ENCODE measurements at regions not wholly inside any gene's neighbourhood (a gene's known extent, or its start where the extent isn't known, plus 50 kb on each side); places are given as distances from the start of the nearest gene placed in this dataset.

DNA sequence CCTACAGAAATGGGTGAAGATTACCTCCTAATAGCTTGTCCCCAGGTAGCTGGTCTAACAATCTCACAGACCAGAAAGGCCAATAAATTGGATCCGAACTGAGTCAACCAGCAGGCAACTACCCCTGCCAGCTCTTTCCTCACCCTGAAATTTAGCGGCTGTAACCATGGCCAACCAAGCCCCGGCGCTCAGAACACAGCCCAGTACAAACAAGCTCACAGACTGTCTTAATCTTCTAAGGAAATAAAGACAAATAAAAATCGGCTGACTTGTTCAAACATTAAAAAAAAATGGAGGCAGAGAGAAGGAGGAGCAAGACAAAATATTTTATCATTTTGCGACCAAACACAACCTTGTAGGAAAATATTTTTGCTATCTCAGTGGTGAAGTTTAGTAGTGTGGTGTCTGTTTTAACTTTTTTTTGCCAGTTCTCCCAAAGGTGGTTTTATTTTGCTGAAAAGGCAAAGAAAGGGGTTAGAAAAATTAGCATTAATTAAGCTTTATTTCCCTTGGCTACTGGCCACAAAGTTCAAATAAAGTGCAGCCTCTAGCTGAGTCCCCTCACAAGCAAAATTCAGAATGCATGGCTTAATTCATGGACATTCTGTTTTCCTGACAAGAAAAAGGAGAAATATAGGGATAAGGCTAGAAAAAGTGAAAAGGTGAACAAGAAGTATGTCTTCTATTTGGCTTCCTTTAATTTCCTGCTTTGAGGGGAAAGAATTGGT is 313.0 kb upstream of the NPVF start:
- no peak overlapping the region for H3K27ac ChIP-seq (ENCODE audit: low read depth, low read length)
- H3K9me3 ChIP-seq (ENCODE audit: control insufficient read depth, insufficient read depth, low read length) = no peaks in the 10 kb centered on the region
- no peak overlapping the region for H3K4me3 ChIP-seq (ENCODE audit: low read depth, low read length)
- ChIA-PET CTCF (interaction anchor here (0.6 kb wide), 2 partner anchors 24 to 1753 kb away, joined by 3 read pairs; no protein-coding TSS in a partner anchor), POLR2A (no interaction called here)
- no peak for DNase-seq (ENCODE audit: low read depth, low spot score)
- no peaks in the 10 kb centered on the region for H3K27me3 ChIP-seq (ENCODE audit: control insufficient read depth, insufficient read depth, low read length)
- TF ChIP-seq, protein P1, sequence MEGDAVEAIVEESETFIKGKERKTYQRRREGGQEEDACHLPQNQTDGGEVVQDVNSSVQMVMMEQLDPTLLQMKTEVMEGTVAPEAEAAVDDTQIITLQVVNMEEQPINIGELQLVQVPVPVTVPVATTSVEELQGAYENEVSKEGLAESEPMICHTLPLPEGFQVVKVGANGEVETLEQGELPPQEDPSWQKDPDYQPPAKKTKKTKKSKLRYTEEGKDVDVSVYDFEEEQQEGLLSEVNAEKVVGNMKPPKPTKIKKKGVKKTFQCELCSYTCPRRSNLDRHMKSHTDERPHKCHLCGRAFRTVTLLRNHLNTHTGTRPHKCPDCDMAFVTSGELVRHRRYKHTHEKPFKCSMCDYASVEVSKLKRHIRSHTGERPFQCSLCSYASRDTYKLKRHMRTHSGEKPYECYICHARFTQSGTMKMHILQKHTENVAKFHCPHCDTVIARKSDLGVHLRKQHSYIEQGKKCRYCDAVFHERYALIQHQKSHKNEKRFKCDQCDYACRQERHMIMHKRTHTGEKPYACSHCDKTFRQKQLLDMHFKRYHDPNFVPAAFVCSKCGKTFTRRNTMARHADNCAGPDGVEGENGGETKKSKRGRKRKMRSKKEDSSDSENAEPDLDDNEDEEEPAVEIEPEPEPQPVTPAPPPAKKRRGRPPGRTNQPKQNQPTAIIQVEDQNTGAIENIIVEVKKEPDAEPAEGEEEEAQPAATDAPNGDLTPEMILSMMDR (IDR thresholded peaks at IDR 0.05; ENCODE audit: low read depth, low read length) = no peak

DNA sequence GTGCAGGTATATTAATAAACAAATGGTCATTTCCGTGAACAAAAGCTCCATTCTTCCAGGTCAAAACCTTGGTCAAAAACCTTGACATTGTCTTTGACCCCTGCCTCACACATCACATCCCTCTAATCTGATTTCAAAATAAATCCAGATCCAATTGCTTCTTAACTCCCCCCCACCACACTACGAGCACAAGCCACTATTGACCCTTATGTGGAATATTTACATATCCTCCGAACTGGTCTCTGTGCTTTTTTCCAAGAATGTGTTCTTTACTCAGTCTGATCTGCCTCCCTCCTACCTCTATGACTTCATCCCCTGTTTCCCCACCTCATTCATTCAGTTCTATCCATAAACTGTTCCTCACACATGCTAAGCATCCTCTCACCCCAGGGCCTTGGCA is 313.6 kb upstream of the NPVF start:
- H3K27me3 ChIP-seq (ENCODE audit: control insufficient read depth, insufficient read depth, low read length) = no peaks in the 10 kb centered on the region
- no peak overlapping the region for H3K27ac ChIP-seq (ENCODE audit: low read depth, low read length)
- CTCF ChIA-PET = interaction anchor here (0.6 kb wide), 1 partner anchor 24 kb away, joined by 3 read pairs; no protein-coding TSS in a partner anchor
- TF ChIP-seq, protein P1 (IDR thresholded peaks at IDR 0.05; ENCODE audit: low read depth, low read length) = no peak
- H3K4me3 ChIP-seq (ENCODE audit: low read depth, low read length) = no peak overlapping the region
- POLR2A ChIA-PET = no interaction called here
- H3K9me3 ChIP-seq (ENCODE audit: control insufficient read depth, insufficient read depth, low read length) = no peaks in the 10 kb centered on the region
- no peak for DNase-seq (ENCODE audit: low read depth, low spot score)

DNA sequence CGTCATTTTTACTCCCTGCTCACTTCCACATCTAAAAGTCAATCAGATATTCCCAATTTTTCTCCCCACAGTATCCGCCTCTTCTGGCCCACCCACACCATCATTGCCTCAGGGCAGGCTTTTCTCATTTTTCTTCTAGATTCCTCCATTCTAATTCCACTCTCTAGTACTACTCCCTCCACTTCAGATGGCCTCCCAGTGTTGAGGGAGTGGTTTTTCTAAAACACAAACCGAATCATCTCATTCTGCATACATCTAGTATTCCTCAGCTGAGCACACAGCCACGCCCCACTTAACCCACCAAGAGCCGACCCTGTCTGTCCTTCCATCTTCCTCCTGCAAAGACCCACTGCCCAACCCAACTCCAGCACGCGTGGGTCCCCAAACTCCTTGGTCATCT is 314.9 kb upstream of the NPVF start:
- TF ChIP-seq, protein P1 (IDR thresholded peaks at IDR 0.05; ENCODE audit: low read depth, low read length) = no peak
- POLR2A ChIA-PET = no interaction called here

DNA sequence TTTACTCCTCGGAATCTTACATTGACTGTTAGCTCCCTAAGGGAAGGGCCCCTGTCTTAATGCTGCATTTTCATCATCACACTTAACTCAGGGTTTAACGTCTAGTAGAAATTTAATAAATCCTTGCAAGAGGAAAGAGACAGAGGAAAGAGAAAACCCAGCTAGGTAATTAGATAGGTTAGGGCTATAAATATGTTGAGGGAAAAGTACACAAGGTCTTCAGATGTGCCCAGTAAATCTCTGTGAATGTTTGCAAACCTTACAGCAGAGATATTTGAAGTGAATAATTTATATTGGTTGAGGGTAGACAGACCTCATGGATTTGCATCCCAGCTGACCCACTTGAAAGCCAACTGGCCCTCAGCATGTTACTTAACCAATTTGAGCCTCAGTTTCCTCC is 315.5 kb upstream of the NPVF start:
- Histone ChIP-seq H3K9me3 (ENCODE audit: control insufficient read depth, insufficient read depth, low read length) (no peaks in the 10 kb centered on the region), H3K27me3 (ENCODE audit: control insufficient read depth, insufficient read depth, low read length) (no peaks in the 10 kb centered on the region), H3K27ac (ENCODE audit: low read depth, low read length) (no peak overlapping the region), H3K4me3 (ENCODE audit: low read depth, low read length) (no peak overlapping the region)
- POLR2A ChIA-PET = no interaction called here
- DNase-seq (ENCODE audit: low read depth, low spot score) = no peak
- CTCF ChIA-PET = no interaction called here
- TF ChIP-seq, protein P1 (IDR thresholded peaks at IDR 0.05; ENCODE audit: low read depth, low read length) = no peak

More for the DNA sequence above, 314.9 kb upstream of the NPVF start:
- no peak overlapping the region for H3K4me3 ChIP-seq (ENCODE audit: low read depth, low read length)
- H3K27me3 ChIP-seq (ENCODE audit: control insufficient read depth, insufficient read depth, low read length) = no peaks in the 10 kb centered on the region
- no peak for DNase-seq (ENCODE audit: low read depth, low spot score)
- CTCF ChIA-PET = no interaction called here
- H3K27ac ChIP-seq (ENCODE audit: low read depth, low read length) = no peak overlapping the region
- H3K9me3 ChIP-seq (ENCODE audit: control insufficient read depth, insufficient read depth, low read length) = no peaks in the 10 kb centered on the region

DNA sequence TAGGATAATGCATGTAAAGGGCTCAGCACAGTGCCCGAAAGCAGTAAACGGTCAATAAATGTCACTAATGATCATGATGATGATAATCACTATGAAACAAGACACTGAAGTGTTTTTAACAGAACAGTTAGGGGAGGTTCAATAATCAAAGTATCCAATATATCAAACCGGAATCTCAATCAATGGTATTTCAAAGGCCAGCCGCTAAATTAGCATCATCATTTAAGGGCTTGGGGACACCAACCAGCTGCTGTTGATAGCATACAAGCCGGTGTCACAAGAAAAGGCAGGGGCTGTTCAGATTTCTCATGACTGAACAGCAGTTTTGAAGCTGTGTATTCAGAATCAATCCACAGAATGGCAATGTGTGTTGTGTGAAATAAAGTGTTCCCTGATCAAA is 316.0 kb upstream of the NPVF start:
- H3K4me3 ChIP-seq (ENCODE audit: low read depth, low read length) = no peak overlapping the region
- ChIA-PET CTCF (no interaction called here), POLR2A (no interaction called here)
- no peaks in the 10 kb centered on the region for H3K9me3 ChIP-seq (ENCODE audit: control insufficient read depth, insufficient read depth, low read length)
- no peak for DNase-seq (ENCODE audit: low read depth, low spot score)
- no peaks in the 10 kb centered on the region for H3K27me3 ChIP-seq (ENCODE audit: control insufficient read depth, insufficient read depth, low read length)
- TF ChIP-seq, protein P1 (IDR thresholded peaks at IDR 0.05; ENCODE audit: low read depth, low read length) = no peak
- no peak overlapping the region for H3K27ac ChIP-seq (ENCODE audit: low read depth, low read length)

Measured in AG04450 (cell line).